ENCODE measurements at regions not wholly inside any gene's neighbourhood (a gene's known extent, or its start where the extent isn't known, plus 50 kb on each side); places are given as distances from the start of the nearest gene placed in this dataset.

DNA sequence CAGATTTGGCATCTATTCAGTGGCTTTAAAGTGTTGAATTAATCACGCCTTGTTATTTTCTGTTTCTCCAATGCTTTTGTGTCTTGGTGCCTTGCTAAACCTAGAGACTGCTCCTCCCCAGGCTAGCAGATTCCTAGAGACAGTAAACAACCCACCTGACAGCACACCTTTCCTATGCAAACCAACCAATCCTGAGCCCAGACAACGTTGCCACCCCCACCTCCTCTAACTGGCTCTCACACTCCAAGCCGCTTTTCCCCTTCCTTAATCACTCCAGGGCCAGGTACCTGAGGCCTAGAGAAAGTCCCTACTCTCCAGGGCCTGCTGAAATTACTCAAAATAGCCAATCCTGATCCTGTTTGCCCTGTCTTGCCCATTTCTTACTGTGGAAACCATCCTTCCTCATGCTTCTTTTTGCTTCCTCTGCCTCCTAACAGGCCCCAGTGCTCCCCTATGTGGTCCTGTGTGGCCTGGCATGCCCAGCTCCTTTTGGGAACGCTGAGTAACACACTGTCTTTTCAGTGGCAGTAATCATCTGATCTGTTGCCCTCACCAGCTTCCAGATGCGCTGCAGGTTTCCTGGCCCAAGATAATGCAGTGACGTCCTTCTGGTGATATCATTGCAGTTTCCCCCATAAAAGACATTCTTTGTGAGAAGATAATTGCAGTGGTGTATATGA lies 53.4 kb downstream of the GAS1 start:
- no peak for DNase-seq (ENCODE audit: low read depth)

DNA sequence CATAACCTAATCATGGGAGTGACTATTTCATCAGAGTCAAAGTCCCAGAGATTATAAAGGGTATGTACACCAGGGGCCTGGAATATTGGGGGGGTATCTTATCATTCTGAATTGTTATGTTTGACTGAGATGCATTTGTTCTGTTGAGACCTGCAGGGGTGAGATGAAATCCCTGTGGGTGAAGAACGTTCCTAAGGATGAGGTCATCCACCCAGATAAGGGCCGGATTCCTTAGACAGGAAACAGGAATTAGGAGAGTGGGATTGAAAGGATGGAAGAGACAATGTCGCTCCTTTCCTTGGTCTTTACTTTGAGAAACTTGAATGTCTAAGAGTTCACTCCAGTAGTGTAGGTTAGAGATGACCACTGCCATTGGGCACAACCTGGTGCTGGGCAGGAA lies 54.7 kb downstream of the GAS1 start:
- DNase-seq (ENCODE audit: low read depth): no peak

DNA sequence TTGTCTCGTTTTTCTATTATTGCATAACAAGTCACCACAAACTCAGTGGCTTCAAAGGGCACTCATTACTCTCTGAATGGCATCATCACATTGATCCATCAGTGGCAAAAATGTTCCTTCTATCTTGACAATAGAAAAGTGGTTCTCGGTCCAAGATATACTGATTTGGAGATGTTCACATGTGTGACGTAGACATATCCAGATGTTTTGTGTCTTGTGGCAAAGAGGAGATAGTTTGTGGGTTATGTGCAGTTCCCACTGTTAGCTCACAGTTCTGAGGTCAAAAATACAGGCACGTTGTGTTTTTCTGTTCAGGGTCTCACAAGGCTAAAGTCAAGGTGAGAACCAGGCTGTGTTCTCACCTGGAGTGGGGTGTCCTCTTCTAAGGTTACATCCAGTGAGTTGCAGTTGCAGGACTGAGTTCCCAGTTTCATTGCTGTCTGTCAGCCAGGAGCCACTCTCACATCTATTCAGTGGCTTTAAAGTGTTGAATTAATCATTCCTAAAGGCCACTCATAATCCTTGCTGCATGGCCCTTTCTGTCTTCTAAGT lies 55.3 kb downstream of the GAS1 start:
- no peak for DNase-seq (ENCODE audit: low read depth)

DNA sequence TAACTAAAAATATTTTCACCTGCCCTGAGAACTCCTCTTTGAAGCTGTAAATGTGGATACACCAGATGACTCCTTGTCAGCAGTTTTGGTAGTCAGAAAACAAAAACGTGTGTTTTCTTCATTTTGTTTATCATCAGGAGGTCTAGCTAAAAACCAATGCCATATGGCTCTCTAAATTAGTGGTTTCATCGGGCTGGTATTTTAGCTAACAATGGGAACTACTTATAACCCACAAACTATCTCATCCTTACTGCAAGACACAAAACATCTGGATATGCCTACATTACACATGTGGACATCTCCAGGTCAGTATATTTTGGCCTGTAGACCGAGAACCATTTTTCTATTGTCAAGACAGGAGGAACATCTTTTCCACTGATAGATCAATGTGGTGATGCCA lies 56.2 kb downstream of the GAS1 start:
- no peak for DNase-seq (ENCODE audit: low read depth)

DNA sequence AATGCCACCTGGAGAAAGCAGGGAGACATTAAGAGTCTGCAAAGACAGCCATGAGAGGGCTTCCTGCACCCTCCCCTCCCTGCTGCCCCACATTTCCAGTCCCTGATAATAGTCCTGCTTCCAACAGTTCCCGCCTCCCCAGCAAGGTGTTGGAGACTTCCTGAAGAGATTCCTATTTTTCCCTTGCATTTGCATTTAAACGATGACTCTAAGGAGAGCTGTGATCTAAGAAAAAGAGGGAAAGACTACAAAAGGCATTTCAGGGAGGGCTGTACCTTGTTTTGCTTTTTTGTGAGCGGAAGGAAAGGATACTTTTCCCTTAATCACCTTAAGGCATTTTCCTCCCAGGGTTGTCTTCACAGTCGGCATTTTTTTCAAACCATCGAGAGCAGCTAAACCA lies 62.1 kb downstream of the GAS1 start:
- no peak for DNase-seq (ENCODE audit: low read depth)

DNA sequence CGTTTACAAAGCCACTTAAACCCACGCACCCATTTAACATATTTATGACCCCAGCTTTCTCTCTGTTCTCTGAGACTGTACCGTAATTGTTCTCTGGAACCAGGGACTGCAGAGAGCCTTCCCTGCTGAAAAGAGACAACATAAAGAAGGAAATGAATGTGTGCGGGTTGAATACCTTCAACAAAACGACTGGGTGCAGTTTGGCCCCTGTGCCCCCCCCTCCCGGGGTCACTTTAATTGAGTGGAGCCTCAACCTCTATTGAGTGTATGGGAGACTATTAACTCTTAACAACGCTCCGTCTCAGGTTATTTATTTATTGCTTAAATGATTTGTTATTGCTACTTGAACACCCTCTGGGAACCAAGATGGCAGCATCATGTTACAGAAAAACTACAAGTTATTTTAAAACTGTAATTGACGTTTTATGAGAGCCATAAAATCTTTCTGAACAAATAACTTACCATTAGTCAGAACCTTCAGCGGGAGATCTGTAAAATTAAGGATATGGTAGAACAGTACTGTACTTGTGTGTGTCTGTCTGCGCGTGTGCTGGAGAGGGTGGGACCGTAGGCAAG lies 70.6 kb downstream of the GAS1 start:
- DNase-seq (ENCODE audit: low read depth): no peak

DNA sequence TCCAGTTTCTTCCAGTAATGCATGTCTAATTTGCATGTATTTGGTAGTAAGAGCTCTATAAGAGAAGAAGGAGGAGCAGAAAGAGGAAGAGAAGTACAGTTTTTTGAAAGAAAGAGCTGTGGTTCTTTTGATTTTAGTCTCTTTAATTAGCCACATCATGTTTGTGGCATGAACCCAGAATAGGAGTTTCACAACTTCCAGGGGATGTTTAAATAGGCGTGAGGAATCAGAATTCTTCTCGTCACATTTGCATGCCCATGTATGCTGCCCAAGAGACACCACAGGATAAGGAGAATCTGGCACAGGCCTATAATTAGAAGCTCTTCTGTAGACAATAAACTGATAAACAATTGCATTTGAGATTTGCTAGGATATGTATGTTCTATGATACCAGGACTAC lies 78.7 kb downstream of the GAS1 start:
- no peak for DNase-seq (ENCODE audit: low read depth)

DNA sequence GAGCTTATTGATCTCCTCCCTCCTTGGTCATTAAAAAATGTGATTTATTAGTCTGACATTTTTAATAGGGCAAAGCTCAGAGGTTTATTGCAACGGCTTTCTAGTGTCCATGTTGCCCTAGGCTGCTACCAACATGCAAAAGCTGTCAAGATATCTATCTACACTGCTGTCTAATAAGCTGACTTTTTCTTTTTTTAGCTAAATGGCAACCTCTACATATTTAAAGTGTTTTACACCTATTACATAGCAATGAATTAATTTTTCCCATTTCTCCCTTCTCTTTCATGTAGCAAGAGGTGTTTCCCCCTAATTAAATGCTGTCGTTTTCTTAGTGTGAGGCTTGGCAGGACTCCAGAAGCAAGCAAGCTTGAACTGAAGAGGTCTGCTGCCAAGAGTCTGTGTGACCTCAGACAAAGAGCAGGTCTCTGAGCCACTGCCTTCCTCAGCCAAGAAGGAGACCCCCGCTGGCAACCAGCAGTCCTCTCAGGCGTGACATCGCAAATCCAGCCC lies 79.4 kb downstream of the GAS1 start:
- no peak for DNase-seq (ENCODE audit: low read depth)

DNA sequence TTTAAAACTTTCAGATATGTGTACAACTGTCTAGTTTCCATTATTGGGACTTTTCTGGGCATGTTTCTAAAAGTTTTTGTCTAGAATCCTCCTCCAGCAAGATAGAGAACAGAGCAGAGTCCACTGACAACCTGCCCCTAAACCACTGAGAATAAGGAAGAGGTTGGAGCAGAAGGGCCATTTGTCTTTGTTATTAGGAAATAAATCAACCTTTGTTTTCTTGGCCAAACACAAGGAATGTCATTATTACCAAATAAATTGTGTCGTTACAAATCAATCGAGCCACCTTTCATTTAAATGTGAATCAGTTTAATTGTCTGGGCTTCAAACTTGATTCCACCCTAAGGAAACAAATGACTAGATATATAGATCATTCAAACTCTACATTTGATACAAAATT lies 81.4 kb downstream of the GAS1 start:
- no peak for DNase-seq (ENCODE audit: low read depth)

DNA sequence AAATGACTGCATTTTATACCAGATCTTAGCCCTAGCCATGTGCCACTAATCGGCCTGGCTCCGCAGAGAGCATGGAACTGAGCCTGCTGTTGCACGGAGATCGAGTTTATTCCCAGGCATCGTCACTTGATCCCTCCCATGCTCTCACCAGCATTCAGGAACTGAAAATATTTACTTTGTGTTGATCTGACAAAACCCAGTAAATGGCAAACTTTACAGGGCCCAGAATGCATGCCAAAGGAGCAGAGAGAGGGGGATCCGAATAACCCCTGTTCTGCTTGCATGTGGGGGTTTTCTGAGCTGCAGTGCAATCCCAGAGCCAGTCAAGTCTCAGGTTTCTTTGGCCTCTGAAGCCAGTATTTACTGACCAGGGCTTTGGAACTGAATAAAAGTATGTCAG lies 87.3 kb downstream of the GAS1 start:
- no peak for DNase-seq (ENCODE audit: low read depth)

DNA sequence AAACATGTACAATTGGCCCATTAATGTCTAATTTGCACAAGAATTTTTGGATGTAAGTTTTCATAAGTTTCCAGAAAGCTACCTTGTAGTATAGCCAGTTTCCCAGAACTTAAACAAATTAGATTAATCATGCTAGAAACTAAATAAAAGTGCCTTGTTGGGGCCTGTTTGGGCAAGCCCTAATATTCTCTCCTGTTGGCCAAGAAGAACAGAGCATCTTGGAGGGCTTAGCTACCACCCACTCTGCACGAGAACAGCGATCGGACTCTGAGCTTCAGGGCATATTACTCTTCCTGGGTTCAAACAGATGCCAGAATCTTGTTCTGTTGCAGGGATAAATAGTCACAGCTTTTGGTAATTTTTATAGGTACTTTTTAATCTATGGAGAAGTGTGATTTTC lies 88.2 kb downstream of the GAS1 start:
- no peak for DNase-seq (ENCODE audit: low read depth)

DNA sequence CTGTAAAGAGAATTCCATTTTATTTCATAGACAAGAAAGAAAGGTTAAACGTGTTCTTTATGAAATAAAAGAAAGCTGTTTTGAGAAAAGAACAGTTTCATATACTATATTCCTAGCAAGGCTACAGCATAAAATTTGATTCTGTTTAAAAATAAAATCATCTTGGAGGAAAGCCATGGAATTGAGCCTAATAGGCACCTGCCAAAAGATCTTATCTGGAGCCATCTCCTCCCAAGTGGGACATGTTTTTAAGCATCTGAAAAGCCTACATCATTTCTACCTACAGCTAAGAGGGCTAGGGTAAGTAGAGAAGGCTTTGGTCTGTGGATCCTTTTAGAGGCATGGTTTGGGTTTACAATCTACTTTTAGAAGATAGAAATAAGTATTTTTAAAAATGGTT lies 89.3 kb downstream of the GAS1 start:
- DNase-seq (ENCODE audit: low read depth): no peak

DNA sequence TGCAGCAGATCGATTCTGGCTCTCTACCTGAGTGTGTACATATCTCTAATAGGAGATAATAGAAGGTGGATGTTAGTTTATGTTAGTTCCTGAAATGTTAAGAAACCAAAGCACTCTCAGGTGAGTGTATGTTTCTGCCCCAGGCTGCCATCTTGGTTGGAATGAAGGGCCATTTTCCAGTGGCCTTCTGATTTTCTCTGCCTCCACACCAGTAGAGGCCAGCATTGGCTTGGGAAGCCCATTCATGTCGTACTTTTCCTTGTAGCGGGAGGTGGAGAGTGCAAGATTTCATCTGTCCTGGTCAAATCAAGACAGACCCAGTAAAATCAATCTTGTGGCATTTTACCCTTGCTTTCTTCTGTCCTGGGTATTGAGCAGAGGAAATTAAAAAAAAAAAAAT lies 91.0 kb downstream of the GAS1 start:
- DNase-seq (ENCODE audit: low read depth): no peak

DNA sequence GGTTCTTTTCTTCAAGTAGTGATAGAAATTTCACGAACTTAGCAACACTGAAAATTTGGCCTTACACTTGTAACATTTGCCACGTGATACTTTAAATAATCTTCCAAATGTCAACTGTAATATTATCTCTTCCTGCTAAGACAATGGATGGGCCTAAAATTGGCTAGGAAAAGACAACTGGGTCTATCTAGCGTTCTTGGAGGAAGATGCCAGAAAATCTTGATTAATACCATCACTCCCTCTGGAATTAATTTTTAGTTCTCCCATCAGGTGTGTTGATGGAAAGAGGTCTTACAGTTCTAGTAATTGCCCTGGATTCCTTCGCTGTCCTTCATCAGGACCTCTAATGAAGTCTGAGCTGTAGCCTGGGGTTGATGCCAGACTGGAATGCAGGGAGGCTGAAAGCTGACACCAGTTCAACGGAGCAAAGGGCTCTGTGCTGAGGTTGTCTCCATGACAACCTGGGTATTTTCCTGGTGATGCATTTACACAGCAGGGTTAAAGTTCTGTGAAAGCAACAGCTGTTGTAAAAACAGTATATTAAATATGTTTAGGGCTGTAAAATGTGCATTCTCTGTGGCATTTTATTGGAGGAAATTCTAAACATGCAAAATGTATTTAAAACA lies 92.3 kb downstream of the GAS1 start:
- DNase-seq (ENCODE audit: low read depth): peak; percentile 77

DNA sequence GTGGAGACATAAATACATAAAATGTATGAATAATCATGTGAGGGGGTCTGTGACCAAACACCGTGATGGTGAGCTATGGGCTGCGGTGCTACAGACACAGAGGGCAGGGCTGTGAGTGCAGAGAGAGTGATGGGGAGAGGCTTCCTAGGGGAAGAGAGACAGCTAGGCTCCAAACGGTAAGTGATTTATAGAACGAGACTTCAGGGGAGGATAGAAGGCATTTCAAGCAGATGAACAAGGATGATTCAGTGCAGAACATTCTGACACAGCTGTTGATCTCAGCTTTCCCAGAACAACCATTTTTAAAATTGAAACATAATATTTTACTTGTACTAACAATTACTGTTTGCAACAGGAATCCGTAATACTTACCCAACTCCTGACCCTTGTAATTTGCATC lies 100.7 kb downstream of the GAS1 start:
- no peak for DNase-seq (ENCODE audit: low read depth)

DNA sequence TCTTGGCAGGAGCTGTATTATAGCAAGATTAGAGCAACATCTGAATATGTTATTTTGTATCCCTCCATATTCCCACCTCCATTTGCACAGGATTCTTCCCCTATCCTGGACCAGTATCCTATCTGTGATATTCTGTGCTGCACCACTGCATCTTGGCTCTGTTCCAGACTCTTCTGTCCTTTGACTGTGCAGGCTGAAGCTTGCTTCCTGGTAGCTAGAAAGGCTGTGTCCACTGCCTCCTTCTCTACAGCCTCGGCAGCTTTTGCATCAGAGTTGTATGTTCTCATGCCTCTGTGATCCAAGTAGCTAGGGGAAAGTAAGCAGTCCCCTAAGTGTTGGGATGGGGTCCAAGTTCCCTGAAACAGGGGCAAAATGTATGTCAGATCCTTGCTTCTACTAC lies 104.1 kb downstream of the GAS1 start:
- no peak for DNase-seq (ENCODE audit: low read depth)

DNA sequence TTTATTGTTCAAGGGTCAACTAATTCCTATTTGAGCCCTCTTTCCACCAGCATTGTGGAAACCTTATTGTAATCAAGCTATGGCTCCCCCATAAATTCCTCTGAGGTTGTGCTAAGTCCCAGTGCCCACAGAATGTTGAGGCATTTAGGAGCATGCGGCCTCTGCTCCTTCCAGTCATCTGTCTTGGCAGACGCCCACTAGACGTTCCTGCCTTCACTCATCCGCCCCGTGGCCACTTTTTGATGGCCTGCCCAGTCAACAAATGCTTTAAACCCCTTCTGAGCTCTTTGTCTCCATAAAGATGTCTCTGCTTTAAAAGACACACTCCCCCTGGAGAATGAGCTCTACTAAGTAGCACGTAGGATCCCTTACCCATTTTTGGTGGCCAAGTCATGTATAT lies 104.7 kb downstream of the GAS1 start:
- no peak for DNase-seq (ENCODE audit: low read depth)

DNA sequence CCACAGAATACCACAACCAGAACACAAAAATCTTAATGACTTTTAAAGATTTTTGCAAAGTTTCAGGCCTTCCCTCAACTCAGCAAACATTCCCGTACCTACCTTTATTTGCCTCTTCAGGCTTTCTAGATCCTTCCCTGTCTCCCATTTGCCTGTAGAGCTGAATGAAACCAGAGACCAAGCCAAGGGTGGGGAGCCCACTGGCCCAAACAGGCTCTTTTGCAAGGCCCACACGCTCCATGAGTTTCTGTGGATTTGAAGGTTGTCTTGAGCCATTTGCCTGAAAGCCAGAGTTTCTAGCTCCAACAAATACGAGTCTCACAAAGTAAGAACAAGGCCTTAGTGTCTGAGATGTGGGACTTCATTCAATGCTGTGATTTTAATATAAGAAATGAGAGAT lies 107.8 kb downstream of the GAS1 start:
- DNase-seq (ENCODE audit: low read depth): no peak

DNA sequence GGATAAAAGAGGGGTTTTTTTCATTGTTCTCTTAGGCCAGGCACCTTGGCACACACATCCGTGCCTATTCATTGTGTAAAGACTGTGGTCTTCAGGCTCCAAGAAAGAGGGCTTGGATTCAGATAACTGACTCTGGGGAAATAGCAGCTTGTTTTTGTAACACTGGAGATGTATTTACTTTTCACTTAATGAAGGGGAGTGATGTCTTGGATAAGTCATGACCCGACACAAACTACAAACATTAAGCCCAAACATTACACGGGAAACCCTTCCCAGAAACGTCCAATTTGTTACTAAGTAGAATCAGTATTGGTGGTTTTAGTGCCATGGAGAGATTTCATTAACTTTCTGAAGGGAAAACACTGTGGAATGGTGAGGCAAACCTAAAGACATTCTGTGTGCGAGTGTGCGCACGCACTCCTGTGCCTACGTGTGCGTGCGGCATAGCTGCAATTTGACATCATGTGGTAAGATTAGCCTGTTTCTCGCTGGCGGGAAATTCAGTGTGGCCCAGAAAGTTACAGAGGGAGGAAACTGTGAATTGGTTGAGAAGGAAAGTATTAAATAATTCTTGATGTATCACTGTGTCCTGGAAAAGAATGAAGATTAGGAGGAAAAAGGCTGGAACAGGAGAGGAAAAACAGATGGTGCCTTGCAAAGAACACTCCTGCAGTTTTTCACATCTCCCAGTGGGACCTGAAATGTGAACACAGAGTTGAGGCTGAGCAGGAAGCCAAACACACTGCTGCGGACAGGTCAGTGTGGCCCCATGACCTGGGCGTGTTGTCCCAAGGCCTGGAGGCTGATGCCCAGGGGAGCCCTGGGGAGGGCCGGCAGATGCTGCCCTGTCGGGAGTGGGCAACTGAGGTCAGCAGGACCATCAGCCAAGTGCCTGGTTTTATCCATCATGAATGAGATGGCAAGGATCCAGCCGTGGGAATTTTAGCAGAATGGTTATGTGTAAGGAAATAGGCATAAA lies 108.5 kb downstream of the GAS1 start:
- DNase-seq (ENCODE audit: low read depth): no peak

DNA sequence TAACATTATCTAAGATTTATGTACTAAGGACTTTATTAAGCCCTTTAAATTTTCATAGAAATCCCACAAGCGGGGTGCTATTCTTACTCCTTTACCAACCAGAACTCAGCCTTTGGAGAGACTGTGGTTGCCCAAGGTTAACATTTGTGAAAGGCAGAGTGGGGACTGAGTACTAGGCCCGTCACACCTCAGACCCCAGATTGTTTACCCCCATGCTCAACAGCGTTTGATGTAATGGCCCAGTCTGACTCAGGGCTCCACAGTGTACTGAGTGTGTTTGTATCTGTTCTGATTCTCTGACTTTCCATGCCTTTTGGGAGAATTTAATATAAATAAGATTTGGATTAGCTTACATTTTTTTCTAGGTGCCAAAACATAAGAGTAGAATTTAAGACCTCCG lies 110.0 kb downstream of the GAS1 start:
- DNase-seq (ENCODE audit: low read depth): no peak

DNA sequence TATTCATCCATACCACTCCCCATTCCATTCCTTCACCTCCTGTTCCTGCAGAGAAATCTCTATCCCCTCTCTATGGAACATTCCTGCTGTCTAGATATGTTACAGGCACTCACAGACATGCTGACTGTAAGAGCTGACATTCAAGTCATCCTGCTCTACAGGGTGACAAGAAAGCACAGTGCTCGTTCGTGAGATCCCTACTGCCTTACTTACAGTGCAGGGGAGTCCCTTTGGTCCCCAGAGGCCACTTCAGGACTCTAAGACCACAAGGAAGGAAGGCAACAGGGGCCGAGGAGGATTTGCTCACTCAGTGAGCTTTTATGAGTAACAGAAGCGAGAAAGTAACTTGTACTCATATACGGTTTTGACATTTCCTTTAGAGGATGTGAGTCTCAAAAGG lies 110.5 kb downstream of the GAS1 start:
- DNase-seq (ENCODE audit: low read depth): no peak

DNA sequence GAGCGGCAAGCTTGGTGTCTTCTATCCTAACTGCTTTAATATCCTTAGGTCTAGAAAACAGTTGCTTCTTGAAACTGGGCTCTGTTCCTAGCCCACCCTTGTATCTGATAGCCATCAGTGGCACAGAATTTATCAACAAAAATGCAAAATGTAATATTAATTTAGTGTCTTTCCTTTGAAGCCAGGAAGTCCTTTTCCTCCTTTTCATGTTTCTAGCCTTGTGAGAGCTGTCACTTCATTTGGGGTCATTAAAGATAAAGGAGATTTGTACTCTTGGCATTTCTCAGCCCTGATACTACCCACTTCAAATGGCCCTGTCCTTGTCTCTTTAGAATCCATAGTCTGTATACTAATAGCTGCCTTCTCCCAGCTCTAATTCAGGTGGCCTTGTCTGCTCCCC lies 111.0 kb downstream of the GAS1 start:
- DNase-seq (ENCODE audit: low read depth): no peak

All from forelimb muscle (tissue), 1 donor.